A673 (cell line): ENCODE measurements at regions not wholly inside any gene's neighbourhood (a gene's known extent, or its start where the extent isn't known, plus 50 kb on each side); places are given as distances from the start of the nearest gene placed in this dataset.

Experiments
- BruUV-seq: library from RNA; stranded (reverse); fragments of 400-500 nt; replicated peaks from 2 replicates; lab custom pipeline; 2021; lab: Mats Ljungman, UMichigan
- CTCF ChIA-PET: fragments of 300-600 bp; sonication (Branson Sonifier 250); formaldehyde crosslinking; loops from one replicate; lab custom pipeline; 2022; ENCODE audit warnings: antibody characterized with exemption; lab: Charles Lee
- POLR2A ChIA-PET: fragments of 300-600 bp; sonication (Branson Sonifier 250); formaldehyde crosslinking; loops from one replicate; lab custom pipeline; 2022; ENCODE audit warnings: antibody characterized with exemption; ENCODE audit not compliant: low non-redundant PET; lab: Charles Lee
- DNase-seq: peaks from one replicate; pipeline ENCODE4 v3.0.0-alpha.2; 2015; ENCODE audit warnings: low spot score
- H3K27ac ChIP-seq: fragments of 200-600 bp; sonication (generic); 2 replicates; pipeline ENCODE4 v1.5.1; 2016; ENCODE audit warnings: mixed run types, low read depth, mild to moderate bottlenecking, mixed read lengths, antibody characterized with exemption, low read length; ENCODE audit not compliant: poor library complexity, severe bottlenecking
- H3K27me3 ChIP-seq: fragments of 200-600 bp; sonication (generic); replicated peaks from 2 replicates; pipeline ENCODE4 v1.6.1; 2017; ENCODE audit warnings: mixed run types, low read depth, mild to moderate bottlenecking, mixed read lengths, antibody characterized with exemption, low read length; ENCODE audit not compliant: insufficient read depth, poor library complexity
- H3K36me3 ChIP-seq: fragments of 200-600 bp; sonication (generic); 2 replicates; pipeline ENCODE4 v1.6.1; 2016; ENCODE audit warnings: mixed run types, mild to moderate bottlenecking, mixed read lengths, antibody characterized with exemption, low read length; ENCODE audit not compliant: insufficient read depth, poor library complexity, severe bottlenecking
- H3K4me1 ChIP-seq: fragments of 200-600 bp; sonication (generic); 2 replicates; pipeline ENCODE4 v1.6.1; 2017; ENCODE audit warnings: mixed run types, mild to moderate bottlenecking, mixed read lengths, antibody characterized with exemption, low read length; ENCODE audit not compliant: insufficient read depth, poor library complexity, severe bottlenecking
- H3K4me3 ChIP-seq: fragments of 200-600 bp; sonication (generic); 2 replicates; pipeline ENCODE4 v1.5.1; 2016; ENCODE audit warnings: low read depth, mixed run types, mild to moderate bottlenecking, mixed read lengths, low read length; ENCODE audit not compliant: poor library complexity, severe bottlenecking
- H3K9me3 ChIP-seq: fragments of 200-600 bp; sonication (generic); 2 replicates; pipeline ENCODE4 v1.6.1; 2016; ENCODE audit warnings: mixed run types, low read depth, mild to moderate bottlenecking, mixed read lengths, antibody characterized with exemption, low read length; ENCODE audit not compliant: poor library complexity, severe bottlenecking
- CTCF ChIP-seq: fragments of 300-800, 200-600 bp; sonication (generic); conservative IDR thresholded peaks from 2 replicates; pipeline ENCODE4 v1.5.1; 2017; ENCODE audit warnings: low read depth, mild to moderate bottlenecking, antibody characterized with exemption, low read length, moderate library complexity, mixed read lengths
- EZH2 ChIP-seq: fragments of 200-600 bp; sonication (generic); IDR thresholded peaks from 2 replicates; pipeline ENCODE4 v1.6.1; 2017; ENCODE audit warnings: borderline replicate concordance, low read depth, mild to moderate bottlenecking, mixed read lengths, antibody characterized with exemption, low read length; ENCODE audit not compliant: poor library complexity, severe bottlenecking
- intact Hi-C: fragments of 100-400 bp; cut with micrococcal nuclease; formaldehyde crosslinking; loops from one replicate; pipeline ENCODE4 v1.10.0; 2022; ENCODE audit not compliant: unreplicated experiment

GRCh38 chr2:186327251-186327868 lies 158.7 kb upstream of the ZC3H15 start:
- intact Hi-C loops = no loop called here
- TF ChIP-seq CTCF (no peak), EZH2 (no peak)
- H3K27me3 ChIP-seq = no peaks in the 10 kb centered on the region
- H3K4me1 ChIP-seq = no peaks in the 10 kb centered on the region
- ChIA-PET POLR2A (no interaction called here), CTCF (no interaction called here)
- H3K9me3 ChIP-seq = no peaks in the 10 kb centered on the region
- no TSS peak for BruUV-seq
- H3K36me3 ChIP-seq = no peaks in the 10 kb centered on the region
- H3K27ac ChIP-seq = no peak overlapping the region
- no peak for DNase-seq
- no peak overlapping the region for H3K4me3 ChIP-seq

GRCh38 chr2:186328838-186329237 lies 157.2 kb upstream of the ZC3H15 start:
- H3K9me3 ChIP-seq = no peaks in the 10 kb centered on the region
- POLR2A ChIA-PET = no interaction called here
- no peaks in the 10 kb centered on the region for H3K4me1 ChIP-seq
- intact Hi-C loops = no loop called here
- BruUV-seq = no TSS peak
- TF ChIP-seq CTCF (no peak), EZH2 (no peak)
- H3K27ac ChIP-seq = no peak overlapping the region
- no peaks in the 10 kb centered on the region for H3K36me3 ChIP-seq
- CTCF ChIA-PET = no interaction called here
- H3K4me3 ChIP-seq = no peak overlapping the region
- DNase-seq = no peak
- no peaks in the 10 kb centered on the region for H3K27me3 ChIP-seq

GRCh38 chr2:186330050-186330449 lies 156.0 kb upstream of the ZC3H15 start:
- Histone ChIP-seq H3K9me3 (no peaks in the 10 kb centered on the region), H3K4me3 (no peak overlapping the region), H3K27me3 (no peaks in the 10 kb centered on the region), H3K4me1 (no peaks in the 10 kb centered on the region), H3K36me3 (no peaks in the 10 kb centered on the region), H3K27ac (no peak overlapping the region)
- BruUV-seq = no TSS peak
- DNase-seq = no peak
- CTCF ChIA-PET = no interaction called here
- POLR2A ChIA-PET = no interaction called here
- intact Hi-C loops = no loop called here
- TF ChIP-seq CTCF (no peak), EZH2 (no peak)
